Body of pancreas (tissue), 4 donors: ENCODE measurements at regions not wholly inside any gene's neighbourhood (a gene's known extent, or its start where the extent isn't known, plus 50 kb on each side); places are given as distances from the start of the nearest gene placed in this dataset.

Experiments used
- CTCF ChIP-seq, 7 experiments: fragments of 450-650 bp in 4 of 7; fragments of 200-600 bp in 3 of 7; sonication (generic) in 3 of 7; IDR thresholded peaks; one replicate each; pipeline ENCODE4 v1.5.1; 2016 to 2019; ENCODE audit warnings: antibody characterized with exemption in 7 of 7
- POLR2A ChIP-seq, 3 donors: fragments of 450-650 bp; IDR thresholded peaks; one replicate each; pipeline ENCODE4 v1.6.1; 2016; ENCODE audit warnings: antibody characterized with exemption in 3 of 3, mild to moderate bottlenecking in 2 of 3

GRCh38 chr14:51454351-51454750 lies 197.4 kb upstream of the FRMD6 start:
- TF ChIP-seq CTCF (IDR thresholded peaks at IDR 0.05): no peak
- TF ChIP-seq POLR2A (IDR thresholded peaks at IDR 0.05): no peak
